Activated CD4-positive, alpha-beta memory T cell treated with anti-CD3 and anti-CD28 coated beads for 36 hours (primary cell): ENCODE measurements at regions not wholly inside any gene's neighbourhood (a gene's known extent, or its start where the extent isn't known, plus 50 kb on each side); places are given as distances from the start of the nearest gene placed in this dataset.
"Not testable (repeated sequence)": the region's sequence is repeated elsewhere in the genome, so short reads cannot be mapped to it uniquely, and the experiment has no call there.

ENCODE experiments used
- CTCF ChIA-PET: fragments of 350-600 bp; sonication (Branson Sonifier 250); formaldehyde crosslinking; loops from one replicate; lab custom pipeline; 2021; ENCODE audit warnings: antibody characterized with exemption, inconsistent platforms; lab: Charles Lee
- POLR2A ChIA-PET: fragments of 350-600 bp; sonication (Branson Sonifier 250); formaldehyde crosslinking; loops from one replicate; lab custom pipeline; 2021; ENCODE audit warnings: antibody characterized with exemption; lab: Charles Lee
- DNase-seq: peaks from one replicate; pipeline ENCODE4 v3.0.0-alpha.2; 2020
- H3K27ac Mint-ChIP-seq: one replicate; pipeline ENCODE4 v1.8.0; 2021; ENCODE audit warnings: mixed read lengths
- H3K27me3 Mint-ChIP-seq: one replicate; pipeline ENCODE4 v1.8.0; 2021; ENCODE audit warnings: mixed read lengths
- H3K36me3 Mint-ChIP-seq: one replicate; pipeline ENCODE4 v1.8.0; 2021; ENCODE audit warnings: mixed read lengths
- H3K4me1 Mint-ChIP-seq: one replicate; pipeline ENCODE4 v1.8.0; 2021; ENCODE audit warnings: low read depth, mixed read lengths
- H3K4me3 Mint-ChIP-seq: one replicate; pipeline ENCODE4 v1.8.0; 2021; ENCODE audit warnings: mild to moderate bottlenecking, mixed read lengths
- H3K9me3 Mint-ChIP-seq: one replicate; pipeline ENCODE4 v1.8.0; 2021; ENCODE audit warnings: mixed read lengths
- intact Hi-C: fragments of 100-400 bp; cut with micrococcal nuclease; formaldehyde crosslinking; loops from one replicate; pipeline ENCODE4 v1.15.1; 2023

DNA sequence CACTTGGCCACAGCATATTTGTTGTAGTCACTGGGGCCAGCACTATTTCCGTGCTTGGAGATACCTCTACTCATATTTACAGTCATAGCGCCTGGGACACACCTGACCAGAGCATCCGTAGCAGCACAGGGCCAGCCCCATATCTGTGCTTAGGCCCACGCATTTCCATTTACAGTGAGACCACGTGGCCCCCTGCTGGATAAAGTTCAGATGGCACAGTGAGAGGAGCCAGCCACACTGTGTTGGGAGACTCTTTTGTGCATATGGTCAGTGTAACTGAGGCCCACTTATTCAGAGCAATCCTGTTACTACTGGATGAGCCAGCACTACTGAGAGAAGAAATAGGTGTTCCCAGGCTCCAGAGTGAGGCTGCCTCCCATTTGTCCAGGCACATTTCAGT lies 455.3 kb downstream of the REEP3 start:
- no peak overlapping the region for H3K4me3 Mint-ChIP-seq
- H3K36me3 Mint-ChIP-seq, result no peaks in the 10 kb centered on the region
- H3K27me3 Mint-ChIP-seq, result no peaks in the 10 kb centered on the region
- ChIA-PET POLR2A (no interaction called here), CTCF (interaction anchor here (1.0 to 2.1 kb wide), 7 partner anchors 10 to 166 kb away, joined by 3 to 40 read pairs (median 5); no protein-coding TSS in a partner anchor)
- no peaks in the 10 kb centered on the region for H3K9me3 Mint-ChIP-seq
- peak; percentile 54 for DNase-seq
- no peaks in the 10 kb centered on the region for H3K4me1 Mint-ChIP-seq
- intact Hi-C loops, result loop anchor here (1.0 kb wide), 1 partner anchor 110 kb away; no protein-coding TSS in a partner anchor
- no peak overlapping the region for H3K27ac Mint-ChIP-seq

DNA sequence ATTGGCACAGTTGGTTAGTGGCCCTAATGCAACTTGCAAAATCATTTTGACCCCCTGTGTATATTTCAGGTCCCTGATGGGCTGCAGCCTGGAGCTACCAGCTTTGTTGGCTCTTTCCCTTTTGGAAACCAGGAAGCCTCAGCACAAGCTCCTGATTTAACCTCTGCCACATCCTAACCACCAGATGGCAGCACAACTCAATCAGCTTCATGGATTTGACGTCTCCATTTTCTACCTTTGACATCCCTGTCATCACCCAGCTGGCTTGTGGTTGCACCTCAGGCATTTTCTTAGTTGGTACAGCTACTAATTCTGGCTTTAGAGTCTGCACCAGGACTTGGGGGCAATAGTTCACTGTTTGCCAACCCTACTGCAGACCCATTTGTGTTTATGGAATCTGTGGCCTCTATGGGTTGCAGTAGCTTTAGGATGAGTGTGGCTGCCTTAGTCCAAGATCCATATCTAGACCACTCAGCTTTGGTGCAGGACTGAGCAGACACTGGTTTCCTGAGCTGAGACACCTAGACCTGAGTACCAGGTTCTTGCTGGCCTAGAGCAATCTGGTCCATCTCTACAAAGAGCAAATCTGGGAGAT lies 456.2 kb downstream of the REEP3 start:
- Mint-ChIP-seq H3K36me3 (no peaks in the 10 kb centered on the region), H3K9me3 (no peaks in the 10 kb centered on the region), H3K27me3 (no peaks in the 10 kb centered on the region), H3K27ac (no peak overlapping the region), H3K4me1 (no peaks in the 10 kb centered on the region), H3K4me3 (no peak overlapping the region)
- ChIA-PET POLR2A (no interaction called here), CTCF (interaction anchor here (0.6 to 2.1 kb wide), 22 partner anchors 8 to 1673 kb away, joined by 3 to 40 read pairs (median 4); no protein-coding TSS in a partner anchor)
- DNase-seq, result peak; percentile 40
- intact Hi-C loops, result loop anchor here (1.0 kb wide), 1 partner anchor 105 kb away; no protein-coding TSS in a partner anchor

DNA sequence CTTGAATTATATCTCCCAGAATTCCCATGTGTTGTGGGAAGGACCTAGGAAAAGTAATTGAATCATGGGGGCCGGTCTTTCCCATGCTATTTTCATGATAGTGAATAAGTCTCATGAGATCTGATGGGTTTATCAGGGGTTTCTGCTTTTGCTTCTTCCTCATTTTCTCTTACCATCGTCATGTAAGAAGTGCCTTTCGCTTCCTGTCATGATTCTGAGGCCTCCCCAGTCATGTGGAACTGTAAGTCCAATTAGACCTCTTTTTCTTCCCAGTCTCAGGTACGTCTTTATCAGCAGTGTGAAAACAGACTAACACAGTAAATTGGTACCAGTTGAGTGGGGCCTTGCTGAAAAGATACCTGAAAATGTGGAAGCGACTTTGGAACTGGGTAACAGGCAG lies 459.7 kb downstream of the REEP3 start:
- CTCF ChIA-PET, result not testable (repeated sequence)

DNA sequence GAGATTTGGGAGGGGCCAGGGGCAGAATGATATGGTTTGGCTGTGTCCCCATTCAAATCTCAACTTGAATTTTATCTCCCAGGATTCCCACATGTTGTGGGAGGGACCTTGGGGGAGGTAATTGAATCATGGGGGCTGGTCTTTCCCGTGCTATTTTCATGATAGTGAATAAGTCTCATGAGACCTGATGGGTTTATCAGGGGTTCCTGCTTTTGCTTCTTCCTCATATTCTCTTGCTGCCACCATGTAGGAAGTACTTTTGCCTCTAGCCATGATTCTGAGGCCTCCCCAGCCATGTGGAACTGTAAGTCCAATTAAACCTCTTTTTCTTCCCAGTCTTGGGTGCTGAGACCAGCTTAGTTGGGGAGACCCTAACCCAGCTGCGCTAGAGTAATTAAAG lies 462.9 kb downstream of the REEP3 start:
- H3K4me3 Mint-ChIP-seq, H3K36me3 Mint-ChIP-seq, H3K27me3 Mint-ChIP-seq, intact Hi-C loops, H3K9me3 Mint-ChIP-seq, DNase-seq, H3K4me1 Mint-ChIP-seq, H3K27ac Mint-ChIP-seq, POLR2A ChIA-PET: not testable (repeated sequence)
- CTCF ChIA-PET, result interaction anchor here (1.1 kb wide), 1 partner anchor 9 kb away, joined by 3 read pairs; no protein-coding TSS in a partner anchor

More for the DNA sequence above, 459.7 kb downstream of the REEP3 start:
- H3K4me1 Mint-ChIP-seq, H3K36me3 Mint-ChIP-seq, DNase-seq, H3K9me3 Mint-ChIP-seq, POLR2A ChIA-PET, intact Hi-C loops, H3K27ac Mint-ChIP-seq, H3K4me3 Mint-ChIP-seq, H3K27me3 Mint-ChIP-seq: not testable (repeated sequence)

DNA sequence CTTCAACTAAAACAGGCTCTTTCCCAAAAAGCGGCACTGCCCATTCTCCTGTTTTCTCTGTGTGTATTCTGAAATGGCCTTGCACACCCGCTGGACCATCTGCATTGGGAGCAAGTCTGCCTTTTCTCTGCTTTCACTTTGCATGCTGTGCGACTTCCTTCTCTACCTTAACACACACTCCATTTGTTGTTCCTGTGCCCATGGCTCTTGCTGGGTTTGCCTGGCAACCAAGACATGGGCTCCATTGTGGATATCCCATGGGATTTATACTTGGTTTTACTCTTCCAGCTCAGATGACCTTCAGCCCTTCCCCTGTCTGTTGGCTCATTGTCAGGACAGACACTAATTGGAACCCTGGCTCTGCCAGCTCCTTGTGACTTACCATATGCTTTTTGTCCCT lies 465.3 kb downstream of the REEP3 start:
- no peak for DNase-seq
- no peaks in the 10 kb centered on the region for H3K27me3 Mint-ChIP-seq
- CTCF ChIA-PET, result interaction anchor here (1.1 kb wide), 1 partner anchor 9 kb away, joined by 4 read pairs; no protein-coding TSS in a partner anchor
- no peaks in the 10 kb centered on the region for H3K4me1 Mint-ChIP-seq
- no peaks in the 10 kb centered on the region for H3K9me3 Mint-ChIP-seq
- POLR2A ChIA-PET, result no interaction called here
- intact Hi-C loops, result no loop called here
- H3K27ac Mint-ChIP-seq, result no peak overlapping the region
- no peaks in the 10 kb centered on the region for H3K36me3 Mint-ChIP-seq
- H3K4me3 Mint-ChIP-seq, result no peak overlapping the region

DNA sequence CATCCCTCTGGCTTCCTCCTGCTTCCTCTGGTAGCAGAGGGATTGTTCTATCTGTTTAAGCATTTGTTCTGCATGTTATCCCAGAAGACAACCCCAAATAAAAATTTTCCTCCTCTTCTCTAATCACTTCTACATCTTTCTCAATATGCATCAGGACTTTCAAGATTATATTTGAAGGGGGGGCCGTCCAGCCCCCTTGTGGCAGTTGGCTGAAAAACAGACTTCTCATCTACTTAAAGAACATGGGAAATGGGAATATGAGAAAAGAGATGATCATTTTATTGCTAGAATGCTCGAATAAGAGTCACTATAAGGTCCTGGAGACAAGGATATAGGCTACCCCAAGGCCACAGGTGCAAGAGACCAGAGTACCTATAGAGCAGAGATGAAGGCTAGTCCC lies 466.0 kb downstream of the REEP3 start:
- Mint-ChIP-seq H3K9me3 (no peaks in the 10 kb centered on the region), H3K27me3 (no peaks in the 10 kb centered on the region), H3K36me3 (no peaks in the 10 kb centered on the region), H3K4me1 (no peaks in the 10 kb centered on the region), H3K27ac (no peak overlapping the region), H3K4me3 (no peak overlapping the region)
- POLR2A ChIA-PET, result no interaction called here
- intact Hi-C loops, result no loop called here
- CTCF ChIA-PET, result interaction anchor here (1.1 kb wide), 1 partner anchor 9 kb away, joined by 4 read pairs; no protein-coding TSS in a partner anchor
- DNase-seq, result no peak

DNA sequence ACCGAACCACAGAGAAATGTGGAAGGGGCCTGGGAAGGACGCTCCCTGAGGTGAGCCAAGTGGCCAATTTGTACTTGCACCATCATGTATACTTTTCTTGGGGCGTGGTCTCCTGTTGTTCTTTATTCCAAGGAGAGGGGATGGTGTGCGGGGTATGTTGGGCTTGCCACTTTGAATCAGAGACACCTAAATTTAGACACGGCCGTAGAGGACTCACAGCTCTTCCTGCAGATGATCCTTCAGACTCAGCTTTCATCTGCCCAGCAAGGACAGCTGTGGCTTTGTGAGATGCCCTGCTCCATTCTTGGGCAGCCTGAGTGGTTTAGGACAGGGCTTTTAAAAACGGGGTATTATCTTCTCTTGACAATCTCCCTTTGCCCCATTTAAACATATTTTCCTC lies 473.2 kb downstream of the REEP3 start:
- H3K4me3 Mint-ChIP-seq, result no peak overlapping the region
- H3K36me3 Mint-ChIP-seq, result no peaks in the 10 kb centered on the region
- POLR2A ChIA-PET, result no interaction called here
- intact Hi-C loops, result no loop called here
- H3K4me1 Mint-ChIP-seq, result no peaks in the 10 kb centered on the region
- peaks cover 1% of the 10 kb centered on the region for H3K9me3 Mint-ChIP-seq
- H3K27ac Mint-ChIP-seq, result no peak overlapping the region
- DNase-seq, result no peak
- CTCF ChIA-PET, result interaction anchor here (1.0 kb wide), 1 partner anchor 17 kb away, joined by 3 read pairs; no protein-coding TSS in a partner anchor
- peaks cover 4% of the 10 kb centered on the region for H3K27me3 Mint-ChIP-seq

DNA sequence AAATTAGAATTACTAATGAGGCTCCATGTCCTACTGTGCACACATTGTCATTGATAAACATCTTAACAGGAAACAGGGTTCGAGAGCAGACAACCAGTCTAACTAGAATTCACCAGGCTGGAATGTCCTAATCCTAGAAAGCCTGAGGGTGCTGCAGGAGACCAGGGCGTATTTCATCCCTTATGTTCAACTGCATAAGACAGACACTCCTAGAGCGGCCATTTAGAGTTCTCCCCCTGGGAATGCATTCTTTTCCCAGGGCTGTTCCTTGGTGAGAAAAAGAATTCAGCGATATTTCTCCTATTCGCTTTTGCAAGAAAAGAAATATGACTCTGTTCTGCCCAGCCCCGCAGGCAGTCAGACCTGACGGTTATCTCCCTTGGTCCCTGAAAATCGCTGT lies 486.0 kb downstream of the REEP3 start:
- POLR2A ChIA-PET, result no interaction called here

DNA sequence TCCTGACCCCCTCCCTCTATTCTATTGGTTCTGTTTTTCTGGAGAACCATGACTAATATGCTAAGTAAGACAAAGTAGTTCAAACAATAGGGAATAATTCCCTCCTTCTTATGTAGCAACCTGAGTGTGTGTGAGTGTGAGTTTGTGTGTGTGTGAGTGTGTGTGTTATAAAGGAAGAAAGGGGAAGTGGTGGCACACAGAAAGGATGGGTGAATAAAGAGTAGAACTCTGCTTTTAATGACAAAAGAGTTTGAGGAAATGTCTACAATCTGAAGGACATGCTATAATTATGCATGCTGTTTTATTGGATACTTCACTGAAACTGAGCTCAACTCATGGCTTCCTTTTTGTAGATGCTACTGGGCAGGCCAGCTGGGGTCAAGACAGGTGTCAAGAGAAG lies 489.5 kb downstream of the REEP3 start:
- Mint-ChIP-seq H3K4me3 (no peak overlapping the region), H3K27ac (no peak overlapping the region)
- CTCF ChIA-PET, result no interaction called here

More for the DNA sequence above, 486.0 kb downstream of the REEP3 start:
- Mint-ChIP-seq H3K4me1 (no peaks in the 10 kb centered on the region), H3K27me3 (no peaks in the 10 kb centered on the region), H3K4me3 (no peak overlapping the region), H3K36me3 (no peaks in the 10 kb centered on the region), H3K9me3 (peaks cover 17% of the 10 kb centered on the region), H3K27ac (no peak overlapping the region)
- CTCF ChIA-PET, result no interaction called here
- intact Hi-C loops, result no loop called here
- no peak for DNase-seq

DNA sequence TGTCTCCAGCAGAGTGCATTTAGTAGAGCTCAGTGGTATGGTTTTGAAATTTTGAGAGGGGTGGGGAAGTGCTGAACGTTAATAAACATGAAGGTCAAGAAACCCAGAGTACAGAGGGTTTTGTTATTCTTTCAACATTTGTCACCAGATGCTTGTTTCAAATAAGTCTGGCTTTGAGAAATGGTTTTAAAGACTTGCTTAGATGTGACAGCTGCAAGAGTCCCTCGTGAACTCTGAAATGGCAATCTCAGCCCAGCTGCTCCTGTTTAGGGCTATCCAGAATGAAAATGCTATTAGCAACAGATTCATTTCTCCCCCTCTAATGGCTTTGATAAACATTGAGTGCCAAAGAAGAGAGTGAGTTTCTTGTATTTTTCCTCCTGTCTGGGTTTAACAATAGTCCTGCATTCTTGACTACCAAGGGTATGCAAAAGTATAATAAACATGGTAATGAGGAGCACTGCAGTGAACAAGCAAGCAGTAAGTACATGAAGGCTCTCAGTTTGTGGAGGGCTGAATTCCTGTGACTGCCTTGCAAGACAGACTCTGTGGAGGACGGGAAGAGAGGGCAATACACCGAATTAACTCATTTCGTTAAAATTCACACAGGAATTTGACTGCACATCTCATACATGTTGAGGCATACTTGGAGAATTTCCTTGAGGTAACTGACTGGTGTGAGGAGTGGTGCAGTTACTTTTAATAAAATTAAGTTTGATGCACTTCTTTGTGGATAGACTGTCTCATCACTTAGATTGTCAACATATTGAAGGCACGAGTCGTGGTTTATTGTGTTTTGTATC lies 490.9 kb downstream of the REEP3 start:
- Mint-ChIP-seq H3K27me3 (no peaks in the 10 kb centered on the region), H3K36me3 (no peaks in the 10 kb centered on the region), H3K9me3 (peaks cover 5% of the 10 kb centered on the region), H3K4me3 (no peak overlapping the region), H3K27ac (no peak overlapping the region), H3K4me1 (no peaks in the 10 kb centered on the region)
- intact Hi-C loops, result no loop called here
- DNase-seq, result no peak
- ChIA-PET POLR2A (no interaction called here), CTCF (no interaction called here)

More for the DNA sequence above, 489.5 kb downstream of the REEP3 start:
- no peaks in the 10 kb centered on the region for H3K4me1 Mint-ChIP-seq
- DNase-seq, result no peak
- no peaks in the 10 kb centered on the region for H3K36me3 Mint-ChIP-seq
- POLR2A ChIA-PET, result no interaction called here
- intact Hi-C loops, result no loop called here
- no peaks in the 10 kb centered on the region for H3K27me3 Mint-ChIP-seq
- peaks cover 15% of the 10 kb centered on the region for H3K9me3 Mint-ChIP-seq

DNA sequence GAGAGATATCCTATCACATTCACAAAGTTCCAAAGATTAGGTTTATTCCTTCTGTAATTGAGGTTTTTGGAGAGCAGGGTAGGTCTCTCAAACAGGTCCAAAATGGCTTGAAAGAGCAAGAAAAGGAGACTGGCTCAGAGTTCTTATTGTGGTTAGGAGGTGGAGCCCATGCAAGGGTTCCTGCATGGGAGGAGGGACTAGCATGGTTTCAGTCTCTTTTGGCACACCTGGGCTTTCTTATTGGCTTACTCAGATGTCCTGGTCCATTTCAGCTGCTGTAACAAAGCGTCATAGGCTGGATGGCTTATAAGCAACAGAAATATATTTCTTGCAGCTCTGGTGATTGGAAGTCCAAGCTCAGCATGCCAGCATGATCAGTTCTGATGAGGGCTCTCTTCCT lies 493.1 kb downstream of the REEP3 start:
- Mint-ChIP-seq H3K36me3 (no peaks in the 10 kb centered on the region), H3K4me1 (no peaks in the 10 kb centered on the region), H3K9me3 (peaks cover 3% of the 10 kb centered on the region), H3K27me3 (no peaks in the 10 kb centered on the region), H3K4me3 (no peak overlapping the region), H3K27ac (no peak overlapping the region)
- ChIA-PET CTCF (no interaction called here), POLR2A (no interaction called here)
- DNase-seq, result no peak
- intact Hi-C loops, result no loop called here

DNA sequence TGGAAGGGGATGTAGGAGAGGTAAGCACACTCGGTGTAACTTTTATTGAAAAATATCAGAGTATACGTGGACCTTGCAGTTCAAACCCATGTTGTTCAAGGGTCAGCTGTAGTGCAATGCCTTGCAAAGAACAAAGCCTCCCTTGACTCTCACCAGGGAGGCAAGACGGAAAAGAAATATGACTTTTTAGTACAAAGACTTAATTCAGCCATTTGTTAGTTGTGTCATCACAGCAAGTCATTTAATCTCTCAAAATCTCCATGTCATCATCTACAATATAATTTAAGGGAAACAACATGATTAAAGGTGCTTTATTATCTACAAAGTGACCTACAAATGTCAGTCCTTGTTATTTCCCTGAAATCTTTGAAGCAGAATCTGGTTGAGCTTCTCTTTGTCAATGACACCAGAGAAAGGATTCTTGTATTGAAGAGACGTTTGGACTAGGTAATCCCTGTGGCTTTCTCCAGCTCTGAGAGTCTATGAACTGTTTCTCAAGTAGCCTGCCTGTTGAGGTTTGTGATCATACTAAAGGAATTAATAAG lies 502.8 kb downstream of the REEP3 start:
- H3K27ac Mint-ChIP-seq, result no peak overlapping the region
- H3K4me3 Mint-ChIP-seq, result no peak overlapping the region
- CTCF ChIA-PET, result no interaction called here
- no peaks in the 10 kb centered on the region for H3K36me3 Mint-ChIP-seq
- POLR2A ChIA-PET, result no interaction called here
- DNase-seq, result no peak
- no peaks in the 10 kb centered on the region for H3K4me1 Mint-ChIP-seq
- intact Hi-C loops, result no loop called here
- peaks cover 2% of the 10 kb centered on the region for H3K27me3 Mint-ChIP-seq
- H3K9me3 Mint-ChIP-seq, result peaks cover 9% of the 10 kb centered on the region
